Body of pancreas (tissue), 4 donors: ENCODE measurements at regions not wholly inside any gene's neighbourhood (a gene's known extent, or its start where the extent isn't known, plus 50 kb on each side); places are given as distances from the start of the nearest gene placed in this dataset.

Source experiments
- ATAC-seq: fragments of 150-250 bp; one replicate; pipeline ENCODE4 v1.9.1; 2016
- DNase-seq, 4 donors: peaks; one replicate each; pipeline ENCODE4 v3.0.0-alpha.2; 2019
- H3K27ac ChIP-seq, 4 donors: fragments of 200-600 bp; sonication (generic); 1 replicate in 3 of 4; 2 replicates in 1 of 4; pipeline versions ENCODE4 v1.5.1 to v1.6.1; 2016 to 2019; ENCODE audit warnings: mild to moderate bottlenecking in 1 of 4, mixed read lengths in 1 of 4, moderate library complexity in 1 of 4
- H3K27me3 ChIP-seq, 2 donors: fragments of 200-600 bp; sonication (generic); one replicate each; pipeline ENCODE4 v1.6.0; 2016; ENCODE audit warnings: mild to moderate bottlenecking in 1 of 2
- H3K36me3 ChIP-seq, 2 donors: fragments of 200-600 bp; sonication (generic); replicated peaks in 1 of 2; 2 replicates each; pipeline ENCODE4 v1.5.1; 2016; ENCODE audit warnings: low read depth in 2 of 2; ENCODE audit not compliant: insufficient read depth in 1 of 2
- H3K4me1 ChIP-seq: fragments of 200-600 bp; sonication (generic); one replicate; pipeline ENCODE4 v1.6.0; 2016
- H3K4me3 ChIP-seq, 2 donors: fragments of 200-600 bp; sonication (generic); 1 replicate in 1 of 2; 2 replicates in 1 of 2; pipeline ENCODE4 v1.5.1; 2016 to 2019
- H3K9me3 ChIP-seq, 3 donors: fragments of 200-600 bp; sonication (generic); 1 replicate in 2 of 3; 2 replicates in 1 of 3; pipeline ENCODE4 v1.5.1; 2016
- POLR2A ChIP-seq, 3 donors: fragments of 450-650 bp; IDR thresholded peaks; one replicate each; pipeline ENCODE4 v1.6.1; 2016; ENCODE audit warnings: antibody characterized with exemption in 3 of 3, mild to moderate bottlenecking in 2 of 3
- WGBS, 2 donors: methylation state at CpG; one replicate each; pipeline ENCODE4 v1.1.5; 2017; 5-methylcytosine and 5-hydroxymethylcytosine counted together
- intact Hi-C: fragments of 100-400 bp; cut with DNase I; formaldehyde crosslinking; loops from one replicate; pipeline ENCODE4 v1.15.1; 2023
- TF ChIP-seq, protein P1 (sequence below), 7 experiments: fragments of 450-650 bp in 4 of 7; fragments of 200-600 bp in 3 of 7; sonication (generic) in 3 of 7; IDR thresholded peaks; one replicate each; pipeline ENCODE4 v1.5.1; 2016 to 2019; ENCODE audit warnings: antibody characterized with exemption in 7 of 7

DNA sequence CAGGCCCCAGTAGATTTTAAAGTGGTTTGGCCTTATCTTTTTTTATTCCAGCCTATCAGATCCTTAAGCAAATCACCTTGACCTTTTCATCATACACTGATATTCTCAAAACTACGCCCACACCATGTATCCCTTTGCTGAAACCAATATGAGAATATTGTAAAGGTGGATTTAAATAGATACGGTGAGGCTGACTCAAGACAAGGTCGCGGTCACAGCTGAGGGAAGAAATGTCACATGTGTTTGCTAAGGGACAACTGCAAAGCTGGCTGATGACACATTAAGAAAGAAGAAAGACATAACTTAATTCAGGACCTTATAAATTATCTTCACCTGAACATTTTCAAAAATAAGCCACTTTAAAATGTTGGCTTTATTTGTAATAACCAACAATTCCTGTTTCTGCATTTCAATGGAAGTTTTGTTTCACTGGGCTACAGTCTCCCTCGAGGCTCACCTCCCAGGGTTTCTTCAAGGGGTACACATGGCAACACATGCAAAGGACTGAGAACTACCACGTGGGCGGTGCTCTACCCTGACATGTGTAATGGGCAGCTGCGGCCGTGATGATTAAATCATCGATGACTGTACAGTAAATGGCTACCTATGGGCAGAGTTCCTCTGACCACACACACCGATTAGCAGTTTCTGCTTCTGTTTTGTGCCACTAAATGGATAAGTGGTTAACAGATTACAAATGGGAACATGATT is 189.5 kb downstream of the SIPA1L2 start:
- no peak overlapping the region for H3K4me3 ChIP-seq
- no peak for TF ChIP-seq POLR2A (IDR thresholded peaks at IDR 0.05)
- TF ChIP-seq, protein P1, sequence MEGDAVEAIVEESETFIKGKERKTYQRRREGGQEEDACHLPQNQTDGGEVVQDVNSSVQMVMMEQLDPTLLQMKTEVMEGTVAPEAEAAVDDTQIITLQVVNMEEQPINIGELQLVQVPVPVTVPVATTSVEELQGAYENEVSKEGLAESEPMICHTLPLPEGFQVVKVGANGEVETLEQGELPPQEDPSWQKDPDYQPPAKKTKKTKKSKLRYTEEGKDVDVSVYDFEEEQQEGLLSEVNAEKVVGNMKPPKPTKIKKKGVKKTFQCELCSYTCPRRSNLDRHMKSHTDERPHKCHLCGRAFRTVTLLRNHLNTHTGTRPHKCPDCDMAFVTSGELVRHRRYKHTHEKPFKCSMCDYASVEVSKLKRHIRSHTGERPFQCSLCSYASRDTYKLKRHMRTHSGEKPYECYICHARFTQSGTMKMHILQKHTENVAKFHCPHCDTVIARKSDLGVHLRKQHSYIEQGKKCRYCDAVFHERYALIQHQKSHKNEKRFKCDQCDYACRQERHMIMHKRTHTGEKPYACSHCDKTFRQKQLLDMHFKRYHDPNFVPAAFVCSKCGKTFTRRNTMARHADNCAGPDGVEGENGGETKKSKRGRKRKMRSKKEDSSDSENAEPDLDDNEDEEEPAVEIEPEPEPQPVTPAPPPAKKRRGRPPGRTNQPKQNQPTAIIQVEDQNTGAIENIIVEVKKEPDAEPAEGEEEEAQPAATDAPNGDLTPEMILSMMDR (IDR thresholded peaks at IDR 0.05), result no peak
- ATAC-seq (no peak), DNase-seq (no peak)
- 78 to 79% methylated on average over 11 of the region's 11 CpGs for WGBS, 2 donors
- H3K9me3 ChIP-seq, result no peaks in the 10 kb centered on the region
- no peak overlapping the region for H3K27ac ChIP-seq
- H3K27me3 ChIP-seq, result no peaks in the 10 kb centered on the region
- peaks cover 0 to 4% of the 10 kb centered on the region in 2 donors for H3K36me3 ChIP-seq
- intact Hi-C loops, result no loop called here
- H3K4me1 ChIP-seq, result no peaks in the 10 kb centered on the region

DNA sequence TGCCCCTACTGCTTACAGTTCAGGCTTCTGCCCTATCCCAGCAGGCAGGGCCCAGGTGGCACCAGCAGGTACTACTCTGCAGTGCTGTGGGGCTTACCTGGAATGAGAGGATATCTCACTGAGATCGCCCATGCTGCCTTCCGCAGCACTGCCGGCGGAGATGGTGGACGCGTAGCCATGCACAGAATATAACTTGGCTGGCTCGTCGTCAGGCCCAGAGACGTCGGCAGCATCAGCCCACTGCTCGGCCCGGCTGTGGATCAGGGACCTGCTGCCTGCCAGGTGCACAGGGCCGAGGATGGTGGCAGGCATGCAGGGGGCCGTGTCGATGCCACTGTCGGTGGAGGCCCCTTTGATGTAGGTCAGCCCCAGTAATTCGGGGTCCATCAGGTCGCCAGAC is 190.9 kb downstream of the SIPA1L2 start:
- 94% methylated on average over 18 of the region's 18 CpGs; no CpG with 5 or more reads in 1 of the 2 donors for WGBS, 2 donors
- DNase-seq (no peak), ATAC-seq (no peak)
- Histone ChIP-seq H3K4me3 (no peak overlapping the region), H3K9me3 (no peaks in the 10 kb centered on the region), H3K36me3 (peaks cover 0 to 4% of the 10 kb centered on the region in 2 donors), H3K27ac (no peak overlapping the region), H3K4me1 (no peaks in the 10 kb centered on the region), H3K27me3 (no peaks in the 10 kb centered on the region)
- TF ChIP-seq, protein P1 (IDR thresholded peaks at IDR 0.05), result no peak
- TF ChIP-seq POLR2A (IDR thresholded peaks at IDR 0.05), result no peak
- intact Hi-C loops, result no loop called here

DNA sequence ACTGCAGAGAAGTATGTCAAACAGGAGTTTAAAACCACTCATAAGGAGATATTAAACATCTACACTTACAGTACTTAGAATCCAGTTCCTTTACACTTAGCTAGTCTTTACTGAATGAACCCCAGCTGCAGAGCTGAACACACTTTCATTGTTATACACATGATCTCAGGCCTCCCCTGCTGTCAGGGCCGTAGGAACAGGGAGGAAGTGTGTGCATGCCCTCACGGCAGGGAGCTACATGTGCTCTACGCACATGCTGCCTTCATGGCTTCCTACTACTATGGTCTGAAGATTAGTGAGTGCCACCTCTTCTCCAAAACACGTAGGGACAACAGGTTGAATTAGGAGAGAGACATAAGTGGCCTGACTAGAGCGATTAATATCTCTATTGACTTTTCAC is 191.5 kb downstream of the SIPA1L2 start:
- TF ChIP-seq, protein P1 (IDR thresholded peaks at IDR 0.05), result no peak
- no peak for TF ChIP-seq POLR2A (IDR thresholded peaks at IDR 0.05)
- intact Hi-C loops, result no loop called here
- WGBS, 2 donors, result 73 to 80% methylated on average over 5 of the region's 5 CpGs
- Histone ChIP-seq H3K4me1 (no peaks in the 10 kb centered on the region), H3K27me3 (no peaks in the 10 kb centered on the region), H3K27ac (no peak overlapping the region), H3K36me3 (peaks cover 0 to 4% of the 10 kb centered on the region in 2 donors), H3K4me3 (no peak overlapping the region), H3K9me3 (no peaks in the 10 kb centered on the region)
- DNase-seq (no peak), ATAC-seq (no peak)

DNA sequence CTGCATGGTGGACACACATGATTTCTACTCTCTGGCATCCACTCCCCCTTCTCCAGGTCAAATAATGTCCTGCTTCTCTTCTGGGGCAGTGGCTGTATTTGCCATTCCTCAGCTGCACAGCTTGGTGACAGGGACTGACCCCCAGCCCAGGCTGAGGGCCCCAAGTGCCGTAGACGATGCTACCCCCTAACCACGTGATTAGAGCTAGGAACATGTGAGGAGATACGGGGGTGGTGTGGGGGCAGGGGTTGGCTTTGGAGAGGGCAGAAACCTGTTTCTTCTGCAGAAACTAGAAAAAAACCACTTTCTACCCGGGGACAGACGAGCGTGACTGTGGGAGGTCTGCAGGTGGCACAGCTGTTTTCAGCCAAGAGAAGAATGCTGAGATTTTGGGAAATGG is 192.4 kb downstream of the SIPA1L2 start:
- intact Hi-C loops, result no loop called here
- Histone ChIP-seq H3K4me1 (no peaks in the 10 kb centered on the region), H3K4me3 (no peak overlapping the region), H3K36me3 (peaks cover 0 to 4% of the 10 kb centered on the region in 2 donors), H3K9me3 (no peaks in the 10 kb centered on the region), H3K27ac (no peak overlapping the region), H3K27me3 (no peaks in the 10 kb centered on the region)
- TF ChIP-seq, protein P1 (IDR thresholded peaks at IDR 0.05), result no peak
- TF ChIP-seq POLR2A (IDR thresholded peaks at IDR 0.05), result no peak
- 88 to 89% methylated on average over 7 of the region's 7 CpGs for WGBS, 2 donors
- DNase-seq (no peak), ATAC-seq (no peak)

DNA sequence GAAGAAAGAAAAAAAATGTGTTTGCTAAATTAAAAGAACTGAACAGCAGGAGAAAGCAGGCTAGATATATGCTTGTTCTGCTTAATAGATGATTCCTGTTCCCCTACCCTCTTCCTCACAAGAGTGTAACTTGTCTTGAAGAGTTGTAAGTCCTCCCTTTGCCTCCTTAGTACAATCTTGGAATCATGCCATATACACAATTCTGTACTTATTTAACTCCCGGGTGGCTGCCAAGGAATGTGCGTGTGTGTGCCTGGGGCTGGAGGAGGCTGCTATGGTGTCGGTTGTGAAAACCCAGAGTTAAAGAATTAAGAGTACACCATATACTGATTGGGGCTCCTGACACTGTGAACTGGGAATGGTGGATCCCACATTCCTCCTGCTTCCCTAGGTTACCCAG is 194.2 kb downstream of the SIPA1L2 start:
- Histone ChIP-seq H3K9me3 (no peaks in the 10 kb centered on the region), H3K4me1 (no peaks in the 10 kb centered on the region), H3K4me3 (no peak overlapping the region), H3K27ac (no peak overlapping the region), H3K27me3 (no peaks in the 10 kb centered on the region), H3K36me3 (peaks cover 0 to 3% of the 10 kb centered on the region in 2 donors)
- no peak for DNase-seq
- intact Hi-C loops, result no loop called here
- TF ChIP-seq, protein P1 (IDR thresholded peaks at IDR 0.05), result no peak
- no peak for TF ChIP-seq POLR2A (IDR thresholded peaks at IDR 0.05)
- ATAC-seq, result no peak
- 43 to 54% methylated on average over 3 of the region's 3 CpGs for WGBS, 2 donors
